ENCODE measurements at regions not wholly inside any gene's neighbourhood (a gene's known extent, or its start where the extent isn't known, plus 50 kb on each side); places are given as distances from the start of the nearest gene placed in this dataset.

DNA sequence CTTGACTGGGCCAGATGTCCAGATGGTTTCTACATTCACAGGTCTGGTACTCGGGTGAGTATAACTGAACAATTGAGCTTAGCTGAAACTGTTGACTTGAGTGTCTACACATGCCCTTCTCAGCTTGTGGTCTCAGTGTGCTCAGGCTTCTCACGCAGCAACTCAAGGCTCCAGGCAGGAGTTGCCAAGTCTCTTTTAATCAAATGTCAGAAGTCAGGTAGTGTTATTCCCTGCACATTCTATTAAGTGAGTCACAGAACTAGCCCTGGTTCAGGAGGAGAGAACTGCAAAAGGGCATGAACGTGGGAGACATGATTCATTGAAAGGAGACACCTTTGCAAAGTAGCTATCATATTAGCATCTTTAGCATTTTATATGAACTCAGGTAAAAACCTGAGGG lies 199.3 kb upstream of the ACTBL2 start:
- TF ChIP-seq CTCF (conservative IDR thresholded peaks at IDR 0.05; ENCODE audit: low read depth, low read length) (no peak), EZH2phosphoT487 (IDR thresholded peaks at IDR 0.05; ENCODE audit: borderline replicate concordance, low read length) (no peak)

Data from PC-3 (cell line).